NCI-H446 treated with DMSO at 0.1 percent for 48 hours (cell line): ENCODE measurements at regions not wholly inside any gene's neighbourhood (a gene's known extent, or its start where the extent isn't known, plus 50 kb on each side); places are given as distances from the start of the nearest gene placed in this dataset.

Source experiments
- DNase-seq: peaks from one replicate; lab custom pipeline; 2025; lab: John Stamatoyannopoulos, UW

DNA sequence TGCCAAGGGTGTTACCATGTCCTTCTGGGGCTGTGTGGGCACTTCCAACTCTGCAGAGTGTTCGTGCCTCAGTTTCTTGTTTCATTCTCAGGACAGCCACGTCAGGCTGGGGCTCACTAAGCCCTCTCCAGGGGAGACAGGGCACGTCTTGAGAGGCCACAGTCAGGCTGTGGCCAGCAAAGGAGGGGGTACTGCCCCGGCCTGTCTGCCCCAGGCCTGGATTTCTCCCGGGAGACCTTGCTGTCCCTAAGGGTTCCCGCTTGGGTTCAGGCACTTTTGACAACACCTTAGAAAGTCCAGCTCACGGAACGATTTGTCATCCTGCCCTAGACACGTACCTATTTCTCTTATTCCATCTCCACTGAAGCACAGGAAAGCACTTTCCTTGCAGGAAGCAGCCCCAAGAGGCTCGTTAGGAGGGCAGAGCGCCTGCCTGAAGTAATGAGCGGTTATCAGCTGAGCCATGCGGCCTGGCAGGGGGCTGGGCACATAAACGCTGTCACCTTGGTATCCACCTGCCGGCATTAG, 290.4 kb upstream of the RTL1 start:
- DNase-seq = no peak

DNA sequence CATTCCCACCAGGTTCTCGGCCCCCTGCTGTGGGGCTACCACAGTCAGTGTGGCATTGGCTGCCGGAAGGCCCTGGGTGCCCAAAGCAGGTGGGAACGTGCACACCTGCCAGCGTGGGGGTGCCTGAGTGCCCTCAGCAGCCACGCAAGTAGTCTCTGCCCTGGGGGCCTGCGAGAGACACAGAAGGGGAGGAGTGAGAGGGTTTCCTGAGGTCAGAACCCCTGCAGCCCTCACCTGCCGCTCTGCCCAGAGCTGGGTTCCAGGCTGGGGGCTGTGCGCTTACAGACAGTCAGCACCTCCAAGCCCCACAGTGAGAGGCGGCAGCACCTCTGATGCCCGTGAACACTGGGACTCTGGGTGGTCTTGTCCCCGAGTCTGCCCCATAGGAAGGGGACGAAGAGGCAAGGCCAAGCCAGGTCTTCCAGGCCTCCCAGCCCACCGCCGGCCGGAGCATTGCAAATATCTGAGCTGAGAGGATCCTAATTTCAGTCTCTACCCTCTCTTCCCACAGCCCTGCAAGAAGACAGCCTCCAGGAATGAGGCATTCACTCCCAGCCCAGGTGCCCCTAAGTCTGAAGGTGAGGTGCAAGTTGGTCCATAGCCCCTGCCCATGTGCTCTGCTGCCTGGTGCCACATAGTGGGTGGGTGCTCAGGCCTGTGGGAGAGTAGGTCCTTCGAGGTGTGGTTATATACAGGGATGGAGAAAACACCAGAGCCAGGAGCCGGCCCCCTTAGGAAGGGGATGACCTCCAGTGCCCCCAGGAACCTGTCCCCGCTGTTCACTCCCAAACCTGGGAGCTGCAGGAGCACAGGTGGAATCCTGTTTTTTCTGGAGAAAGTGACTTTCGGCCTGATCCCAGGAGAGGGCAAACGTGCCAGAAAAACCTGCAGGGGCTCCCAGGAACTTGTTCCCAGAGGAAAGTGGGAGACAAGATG, 291.1 kb upstream of the RTL1 start:
- no peak for DNase-seq

DNA sequence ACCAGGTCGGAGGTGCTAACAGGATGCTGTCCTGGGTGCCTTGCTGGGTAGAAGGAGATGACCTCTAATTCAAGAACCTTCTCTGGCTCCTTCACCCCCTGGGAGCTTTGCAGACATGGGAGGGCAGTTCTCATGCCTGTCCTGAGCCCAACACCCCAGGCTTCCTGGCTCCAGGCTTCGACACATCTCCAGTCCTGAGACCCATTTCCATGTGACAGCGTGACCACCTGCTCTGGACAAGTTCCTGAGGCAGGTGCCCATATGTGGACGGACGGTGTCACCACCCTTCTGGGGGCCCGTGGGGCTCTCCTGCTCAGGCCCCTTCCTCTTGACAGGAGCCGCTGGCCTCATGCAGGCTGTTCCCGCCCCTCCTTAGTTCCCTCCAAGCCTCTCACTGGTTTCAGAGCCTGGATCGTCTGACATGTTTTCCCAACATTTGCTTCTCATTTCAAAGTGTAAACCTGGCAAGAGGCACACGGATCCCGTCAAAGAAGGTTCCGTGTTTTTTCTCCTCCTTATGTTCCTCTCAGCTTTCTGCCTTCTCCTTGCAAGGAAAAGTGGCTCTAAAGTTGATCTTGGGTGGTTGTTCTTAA, 291.9 kb upstream of the RTL1 start:
- DNase-seq = no peak

DNA sequence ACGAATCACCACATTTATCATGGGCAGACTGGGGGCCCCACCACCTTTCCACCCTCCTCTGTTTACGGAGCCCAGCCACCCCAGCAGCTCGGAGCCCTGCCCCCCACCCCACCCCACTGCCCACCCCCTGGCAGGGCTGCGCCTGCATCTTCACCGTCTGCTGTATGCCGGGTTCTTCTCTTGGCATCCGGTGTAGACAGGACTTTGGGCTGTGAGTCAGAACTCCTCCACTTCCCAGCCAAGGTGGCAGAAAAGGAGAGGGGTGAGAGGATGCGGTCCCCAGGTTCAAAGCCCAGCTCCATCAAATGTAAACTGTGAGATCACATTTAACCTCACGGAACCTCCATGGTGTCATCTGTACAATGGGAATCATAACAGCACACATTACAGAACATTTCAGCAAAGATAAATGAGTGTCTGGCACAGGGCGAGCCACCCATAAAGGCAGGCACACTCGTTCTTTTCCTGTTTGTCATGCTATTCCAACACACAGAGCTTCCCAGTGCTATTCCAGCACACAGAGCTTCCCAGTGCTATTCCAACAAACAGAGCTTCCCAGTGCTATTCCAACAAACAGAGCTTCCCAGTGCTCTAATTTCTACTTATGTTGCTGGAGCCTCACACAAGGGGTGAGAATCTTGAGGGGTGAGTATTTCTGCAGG, 292.7 kb upstream of the RTL1 start:
- DNase-seq = no peak

DNA sequence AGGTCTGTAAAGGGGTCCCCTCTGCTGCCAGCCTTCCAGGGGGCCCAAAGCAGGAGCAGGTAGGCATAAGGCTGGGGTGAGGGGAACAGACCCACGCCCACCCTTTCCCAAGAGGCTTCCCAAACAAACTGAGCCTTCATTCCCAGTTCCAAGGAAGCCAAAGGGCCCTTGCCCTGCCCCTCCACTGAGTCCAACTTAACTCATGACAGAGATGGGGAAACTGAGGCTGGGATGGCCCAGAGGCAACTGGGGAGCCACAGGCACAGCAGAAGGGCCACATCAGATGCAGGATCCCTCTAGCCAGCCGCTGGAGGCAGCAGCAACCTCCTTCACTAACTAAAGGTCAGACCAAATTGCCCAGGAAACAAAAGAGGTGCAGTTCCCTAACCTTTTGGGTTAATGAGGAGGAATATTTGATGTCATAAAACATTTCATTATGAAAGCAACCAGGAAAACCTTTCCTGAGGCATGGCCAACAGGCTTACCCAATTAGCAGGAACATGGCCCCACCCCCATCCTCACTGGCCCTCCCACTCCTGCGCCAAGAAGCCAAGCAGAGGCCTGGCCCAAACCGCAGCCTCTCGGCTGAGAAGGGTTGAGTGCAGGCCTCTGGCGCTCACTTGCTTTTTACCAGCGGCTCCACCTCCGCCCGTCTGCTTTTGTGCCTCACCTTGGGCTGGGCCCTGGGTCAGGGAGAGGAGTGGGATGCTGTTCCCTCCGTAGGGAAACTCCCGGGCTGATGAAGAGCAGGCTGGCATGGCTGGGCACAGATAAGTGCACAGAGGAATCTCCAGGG, 293.5 kb upstream of the RTL1 start:
- DNase-seq = no peak

DNA sequence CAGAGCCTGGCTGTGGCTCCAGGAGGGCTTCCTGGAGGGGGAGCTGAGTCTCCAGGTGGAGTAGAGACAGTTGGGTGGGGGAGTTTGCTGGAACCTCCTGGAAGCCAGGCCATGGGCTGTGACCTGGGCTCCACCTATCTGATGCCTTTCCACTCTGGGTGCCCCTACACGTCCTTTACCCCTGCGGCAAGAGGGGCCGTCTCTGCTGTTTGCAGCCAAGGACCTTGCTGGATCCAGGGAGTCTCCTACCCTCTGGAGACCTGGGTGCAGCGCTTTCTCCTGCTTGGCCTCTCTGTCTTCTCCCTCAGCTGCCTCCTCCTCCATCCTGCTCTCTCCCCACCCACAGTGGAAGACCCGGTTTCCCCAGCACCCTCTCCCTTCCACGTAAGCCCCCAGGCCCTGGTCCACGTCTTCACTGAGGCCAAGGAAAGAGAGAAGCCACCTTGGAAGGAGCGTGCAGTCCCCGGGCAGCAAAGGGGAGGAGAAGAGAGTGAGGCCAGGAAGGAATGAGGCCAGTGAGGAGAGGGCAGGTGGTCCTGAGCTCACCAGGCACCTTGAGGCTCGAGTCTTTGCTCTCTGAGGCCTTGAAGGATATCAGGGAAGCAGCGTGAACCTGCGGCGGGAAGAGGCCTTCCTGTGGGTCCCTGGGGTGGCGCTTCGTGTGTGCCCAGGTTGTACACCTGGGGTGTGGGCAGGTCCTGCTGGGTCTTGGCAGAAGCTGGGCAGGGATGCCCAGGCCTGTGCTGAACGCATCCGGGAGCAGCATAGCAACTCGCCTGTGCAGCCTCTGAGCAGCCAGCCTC, 294.3 kb upstream of the RTL1 start:
- DNase-seq = no peak

DNA sequence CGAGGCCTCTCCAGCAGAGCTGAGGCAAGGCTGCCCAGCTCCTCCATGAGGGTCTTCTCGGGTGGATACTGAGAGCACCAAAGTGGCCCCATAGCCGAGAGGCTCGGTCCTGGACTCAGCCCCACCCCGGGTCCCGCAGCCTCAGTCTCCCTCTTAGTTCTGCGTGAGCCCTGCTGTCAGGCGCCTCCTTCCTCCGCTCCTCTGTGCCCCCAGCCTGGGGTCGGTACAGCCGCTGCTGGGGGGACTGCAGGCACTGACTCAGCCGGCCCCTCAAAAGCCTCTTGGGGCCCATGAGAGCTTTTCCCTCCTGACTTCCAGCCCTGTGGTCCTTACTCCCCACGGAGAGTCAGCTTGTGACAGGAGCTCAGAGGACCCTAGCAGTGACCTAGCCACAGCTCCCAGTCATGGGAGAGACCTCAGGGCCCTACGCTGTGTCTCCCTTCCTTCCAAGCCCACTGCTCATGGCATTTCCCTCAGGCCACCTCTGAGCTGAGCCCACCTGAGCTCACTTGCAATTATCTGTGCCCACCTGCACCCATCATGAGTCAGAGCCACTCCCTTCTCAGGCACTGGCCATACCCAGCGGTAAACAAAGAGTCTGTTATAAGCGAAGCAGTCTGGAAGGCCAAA, 295.0 kb upstream of the RTL1 start:
- no peak for DNase-seq

DNA sequence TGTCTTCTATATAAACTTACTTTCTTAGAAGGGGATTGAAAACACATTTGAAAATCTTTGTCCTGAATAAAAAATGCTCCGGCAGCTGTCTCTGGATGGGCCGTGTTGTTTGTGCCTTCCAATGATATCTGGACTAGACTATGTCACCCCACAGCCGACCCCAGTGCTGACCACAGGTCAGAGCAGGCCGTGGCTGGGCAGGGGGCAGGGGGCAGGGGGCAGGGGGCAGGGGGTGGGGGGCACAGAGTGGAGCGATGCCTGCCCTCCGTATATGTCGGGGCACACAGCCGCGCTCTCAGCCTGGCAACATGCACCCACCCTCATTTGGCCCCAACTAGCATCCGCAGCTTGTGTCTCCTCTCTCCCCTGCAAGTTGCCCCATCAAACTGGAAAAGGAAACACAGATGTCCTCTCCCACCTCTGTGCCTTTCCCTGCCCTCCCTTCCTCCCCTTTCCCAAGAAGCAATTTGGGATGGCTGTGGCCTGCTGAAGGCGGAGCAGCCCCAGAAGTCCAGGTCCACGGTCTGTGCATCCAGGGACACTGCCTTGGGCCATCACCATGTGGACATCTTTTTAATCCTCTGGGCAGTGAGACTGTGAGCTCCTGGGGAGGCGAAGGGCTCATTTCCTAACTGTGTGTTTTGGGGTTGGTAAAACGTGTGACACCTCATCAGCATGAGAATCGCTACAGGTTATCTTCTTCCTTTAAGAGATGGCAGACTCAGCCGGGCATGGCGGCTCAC, 295.7 kb upstream of the RTL1 start:
- DNase-seq = no peak

DNA sequence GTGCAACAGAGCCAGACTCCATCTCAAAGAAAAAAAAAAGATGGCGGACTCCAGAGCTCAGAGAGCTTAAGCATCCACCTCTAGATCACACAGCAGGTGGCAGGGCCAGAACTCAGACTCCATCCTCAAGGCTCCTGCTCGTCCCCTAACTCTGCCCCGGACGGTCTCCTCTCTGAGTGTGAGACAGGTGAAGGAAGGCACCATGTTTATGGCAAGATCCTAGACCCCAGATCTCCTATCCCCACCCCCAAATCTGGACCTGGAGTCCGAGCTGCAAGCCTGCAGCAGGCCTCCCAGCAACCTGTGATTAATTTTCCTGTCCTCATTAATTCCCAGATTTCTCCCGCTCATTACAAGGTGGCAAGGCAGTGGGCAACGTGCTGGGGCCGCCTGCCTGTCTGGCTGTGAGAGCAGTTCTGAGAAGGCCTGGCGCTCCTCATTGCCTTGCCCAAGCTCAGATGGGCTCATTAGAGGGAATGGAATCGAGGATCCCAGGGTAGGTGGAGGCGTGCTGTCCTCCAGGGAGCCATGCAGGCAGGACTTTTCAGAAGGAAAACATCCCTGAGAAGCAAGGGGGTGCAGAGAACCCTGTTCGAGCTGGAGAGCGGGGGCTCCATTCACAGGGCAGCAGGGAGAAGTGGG, 296.6 kb upstream of the RTL1 start:
- DNase-seq = no peak

DNA sequence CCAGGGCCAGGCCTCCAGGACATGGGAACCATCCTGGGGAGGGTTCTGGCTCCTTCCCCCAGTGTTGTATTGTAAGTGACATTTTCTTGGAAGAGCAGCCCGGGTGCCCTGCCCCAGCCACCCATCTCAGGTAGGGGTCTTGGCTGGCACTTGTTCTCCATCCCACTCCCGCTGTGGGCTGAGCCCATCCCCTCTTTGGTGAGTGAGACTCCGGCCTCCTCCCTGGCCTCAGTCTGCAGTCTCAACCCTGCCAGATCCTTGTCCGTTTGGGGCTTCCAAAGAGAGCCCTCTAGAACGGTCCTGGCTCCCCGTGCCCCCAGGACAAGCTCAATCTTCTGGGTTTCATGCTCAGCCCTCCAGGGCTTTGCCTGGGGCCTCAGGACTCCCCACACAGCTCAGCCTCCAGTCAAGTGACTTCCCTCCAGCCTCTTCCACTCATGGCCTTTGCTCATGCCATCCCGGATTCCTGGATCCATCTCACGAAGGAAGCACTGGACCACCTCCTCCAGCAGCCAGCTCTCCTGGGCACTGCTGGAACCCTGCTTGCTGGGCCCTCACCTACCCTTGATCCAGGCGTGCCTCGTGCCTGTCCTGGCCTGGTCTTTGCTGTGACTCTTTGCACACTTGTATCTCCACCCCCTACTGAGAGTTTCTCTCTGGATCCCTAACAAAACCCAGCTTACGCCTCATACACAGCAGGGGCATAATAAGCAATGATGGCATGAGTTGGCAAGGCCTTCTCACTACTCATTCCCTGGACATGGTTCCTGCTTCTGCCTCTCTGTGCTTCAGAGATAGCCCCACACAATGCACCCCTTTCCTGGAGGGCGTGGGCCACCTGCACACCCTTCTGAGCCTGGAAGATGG, 297.4 kb upstream of the RTL1 start:
- DNase-seq = no peak

DNA sequence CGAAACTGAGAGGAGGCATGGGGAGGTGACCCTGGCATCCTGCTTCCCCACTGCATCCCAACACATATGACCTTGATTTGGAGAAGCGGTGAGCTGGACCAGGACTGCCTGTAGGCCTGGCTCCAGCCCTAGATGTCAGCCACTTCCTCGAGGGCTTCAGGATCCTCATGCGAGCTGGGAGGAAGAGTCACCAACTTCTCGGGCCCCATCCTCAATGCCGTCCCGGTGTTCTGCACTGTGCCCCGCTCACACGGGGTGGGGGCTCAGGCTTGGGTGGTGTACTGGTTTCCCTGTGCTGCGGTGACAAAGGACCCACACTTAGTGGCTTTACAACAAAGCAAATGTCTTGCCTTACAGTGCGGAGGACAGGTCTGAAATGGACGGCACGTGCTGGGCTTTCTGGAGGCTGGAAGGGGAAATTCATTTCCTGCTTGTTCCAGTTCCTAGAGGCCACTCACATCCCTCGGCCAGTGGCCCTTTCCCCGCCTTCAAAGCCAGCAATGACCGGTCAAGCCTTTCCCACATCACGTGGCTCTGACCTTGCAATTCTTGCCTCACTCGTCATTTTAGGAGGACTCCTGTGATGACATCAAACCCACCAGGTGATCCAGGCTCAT, 298.1 kb upstream of the RTL1 start:
- no peak for DNase-seq

DNA sequence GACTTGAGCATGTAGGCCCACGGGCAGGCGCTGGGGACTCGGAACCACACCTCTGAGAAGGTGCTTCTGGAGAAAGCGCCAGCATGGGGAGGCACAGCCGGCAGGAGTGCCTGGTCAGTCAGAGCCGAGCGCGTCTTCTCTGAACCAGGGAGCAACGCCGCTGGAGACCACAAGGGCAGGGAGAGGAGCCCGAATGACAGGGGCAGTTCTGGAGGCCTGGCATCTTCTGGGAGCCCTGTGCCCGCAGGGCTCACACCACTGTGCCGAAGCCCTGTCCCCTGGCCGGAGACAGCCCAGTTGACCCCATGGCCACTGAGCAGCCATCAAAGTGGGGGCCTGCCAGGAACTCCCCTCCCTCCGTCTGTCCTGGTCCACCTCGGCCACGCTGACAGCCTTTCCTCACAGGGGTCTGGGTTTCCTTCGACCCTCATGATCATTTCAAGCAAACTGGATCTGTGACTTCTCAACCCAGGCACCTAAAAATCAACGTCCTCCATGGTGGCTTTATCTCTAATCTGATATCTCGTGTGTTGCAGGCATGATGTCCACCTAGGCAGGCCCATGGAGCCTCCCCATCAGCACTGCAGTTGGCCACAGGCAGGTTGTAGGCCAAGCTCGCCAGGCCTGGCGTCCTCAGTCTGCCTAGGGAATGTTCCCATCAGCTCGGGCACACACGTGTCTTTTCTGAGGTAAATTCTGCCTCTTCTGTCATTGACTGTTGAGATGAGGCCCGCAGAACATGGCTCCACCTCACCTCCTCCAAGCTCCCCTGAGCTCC, 299.3 kb upstream of the RTL1 start:
- DNase-seq = no peak

DNA sequence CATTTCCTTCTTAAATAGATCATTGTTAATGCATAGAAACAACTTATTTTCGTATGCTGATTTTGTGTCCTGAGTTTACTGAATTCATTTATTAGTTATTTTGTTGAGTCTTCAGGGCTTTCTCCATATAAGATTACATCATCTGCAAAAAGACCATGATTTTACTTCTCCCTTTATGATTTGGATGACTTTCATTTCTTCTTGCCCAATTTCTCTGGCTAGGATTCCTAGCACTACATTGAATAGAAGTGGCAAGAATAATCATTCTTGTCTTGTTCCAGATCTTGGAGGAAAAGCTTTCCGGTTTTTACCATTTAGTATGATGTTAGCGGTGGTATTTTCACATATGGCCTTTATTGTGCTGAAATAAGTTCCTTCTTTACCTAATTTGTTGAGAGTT, 303.0 kb upstream of the RTL1 start:
- DNase-seq = no peak

DNA sequence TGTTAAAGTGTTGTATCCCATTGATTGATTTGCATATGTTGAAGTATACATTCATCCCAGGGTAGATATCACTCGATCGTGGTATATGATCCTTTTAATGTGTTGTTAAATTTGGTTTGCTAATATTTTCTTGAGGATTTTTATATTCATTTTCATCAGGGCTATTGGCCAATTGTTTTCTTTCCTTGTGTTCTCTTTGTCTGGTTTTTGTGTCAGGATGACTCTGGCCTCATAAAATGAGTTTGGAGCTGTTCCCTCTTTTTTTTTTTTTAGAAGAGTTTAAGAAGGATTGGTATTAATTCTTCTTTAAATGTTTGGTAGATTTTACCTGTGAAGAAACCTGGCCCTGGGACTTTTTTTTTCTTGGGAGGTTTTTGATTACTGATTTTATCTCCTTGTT, 303.5 kb upstream of the RTL1 start:
- no peak for DNase-seq

DNA sequence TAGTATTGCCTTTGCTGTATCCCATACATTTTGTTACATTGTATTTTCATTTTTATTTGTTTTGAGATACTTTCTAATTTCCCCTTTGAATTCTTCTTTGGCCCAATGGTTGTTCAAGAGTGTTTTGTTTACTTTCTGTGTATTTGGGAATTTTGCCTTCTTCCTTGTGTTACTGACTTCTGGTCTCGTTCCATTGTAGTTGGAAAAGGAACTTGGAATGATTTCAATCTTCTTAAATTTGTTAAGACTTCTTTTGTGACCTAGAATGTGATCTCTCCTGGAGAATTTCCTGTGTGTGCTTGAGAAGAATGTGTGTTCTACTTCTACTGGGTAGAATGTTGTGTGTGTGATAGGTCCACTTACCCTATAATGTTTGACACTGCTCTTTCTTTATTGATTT, 304.4 kb upstream of the RTL1 start:
- DNase-seq = no peak

DNA sequence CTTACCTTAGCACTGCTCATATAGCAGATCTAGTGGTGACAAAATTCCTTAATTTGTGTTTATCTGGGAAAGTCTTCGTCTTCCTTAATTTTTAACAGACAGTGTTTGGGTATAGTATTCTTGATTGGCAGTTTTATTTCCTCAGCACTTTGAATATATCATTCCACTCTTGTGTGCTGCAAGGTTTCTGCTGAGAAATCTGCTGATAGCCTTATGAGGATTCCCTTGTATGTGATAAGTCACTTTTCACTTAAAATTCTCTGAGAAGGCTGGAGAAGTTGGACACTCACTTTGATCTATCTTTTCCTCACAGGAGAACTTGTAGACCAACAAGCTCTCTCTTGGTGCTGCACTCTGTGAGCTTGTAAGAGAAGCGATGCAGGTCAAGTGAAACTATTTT, 306.1 kb upstream of the RTL1 start:
- DNase-seq = no peak

DNA sequence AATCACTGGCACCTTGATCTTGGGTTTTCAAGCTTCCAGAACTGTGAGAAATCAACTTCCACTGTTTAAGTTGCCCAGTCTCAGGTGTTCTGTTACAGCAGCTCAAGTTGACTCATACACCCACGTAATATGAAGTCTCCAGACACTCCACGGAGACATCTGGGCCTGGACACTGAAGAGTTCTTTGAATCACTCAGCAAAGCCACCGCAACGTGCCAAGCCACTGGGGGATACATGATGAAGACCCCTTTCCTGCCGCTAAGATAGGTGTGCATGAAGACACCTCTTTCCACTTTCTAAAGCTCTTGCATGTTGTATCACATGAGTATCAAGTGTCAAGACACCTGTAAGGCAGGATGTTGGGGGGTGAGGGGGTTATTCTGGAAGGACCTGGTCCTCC, 311.7 kb upstream of the RTL1 start:
- DNase-seq = no peak
